ENCODE measurements at regions not wholly inside any gene's neighbourhood (a gene's known extent, or its start where the extent isn't known, plus 50 kb on each side); places are given as distances from the start of the nearest gene placed in this dataset.
"Not testable (repeated sequence)": the region's sequence is repeated elsewhere in the genome, so short reads cannot be mapped to it uniquely, and the experiment has no call there.

- DNase-seq (ENCODE audit: low read depth), result no peak
These were observed 2229.4 kb upstream of the AGA start for GRCh38 chr4:179671609-179672008.

GRCh38 chr4:179678093-179678814 is 2236.0 kb upstream of the AGA start:
- DNase-seq (ENCODE audit: low read depth), result no peak

- DNase-seq (ENCODE audit: low read depth), result not testable (repeated sequence)
These were observed 2241.4 kb upstream of the AGA start for GRCh38 chr4:179683661-179684060.

GRCh38 chr4:179692222-179692621 is 2250.0 kb upstream of the AGA start:
- no peak for DNase-seq (ENCODE audit: low read depth)

GRCh38 chr4:179695175-179695574 is 2252.9 kb upstream of the AGA start:
- no peak for DNase-seq (ENCODE audit: low read depth)

- no peak for DNase-seq (ENCODE audit: low read depth)
These were observed 2256.1 kb upstream of the AGA start for GRCh38 chr4:179698321-179698720.

- DNase-seq (ENCODE audit: low read depth), result no peak
These were observed 2267.9 kb upstream of the AGA start for GRCh38 chr4:179709961-179710624.

GRCh38 chr4:179719766-179720450 is 2277.7 kb upstream of the AGA start:
- DNase-seq (ENCODE audit: low read depth), result no peak

- not testable (repeated sequence) for DNase-seq (ENCODE audit: low read depth)
These were observed 2284.3 kb upstream of the AGA start for GRCh38 chr4:179726491-179726890.

GRCh38 chr4:179728305-179728704 is 2286.1 kb upstream of the AGA start:
- DNase-seq (ENCODE audit: low read depth), result no peak

- DNase-seq (ENCODE audit: low read depth), result not testable (repeated sequence)
These were observed 2294.6 kb upstream of the AGA start for GRCh38 chr4:179736820-179737219.

GRCh38 chr4:179738822-179739221 is 2296.6 kb upstream of the AGA start:
- DNase-seq (ENCODE audit: low read depth), result no peak

- DNase-seq (ENCODE audit: low read depth), result no peak
These were observed 2305.1 kb upstream of the AGA start for GRCh38 chr4:179747218-179747910.

GRCh38 chr4:179748837-179749236 is 2306.6 kb upstream of the AGA start:
- no peak for DNase-seq (ENCODE audit: low read depth)

- DNase-seq (ENCODE audit: low read depth), result no peak
These were observed 2308.1 kb upstream of the AGA start for GRCh38 chr4:179750374-179750773.

- DNase-seq (ENCODE audit: low read depth), result no peak
These were observed 2309.4 kb upstream of the AGA start for GRCh38 chr4:179751669-179752068.

GRCh38 chr4:179755322-179755721 is 2313.1 kb upstream of the AGA start:
- DNase-seq (ENCODE audit: low read depth), result no peak

- no peak for DNase-seq (ENCODE audit: low read depth)
These were observed 2315.4 kb upstream of the AGA start for GRCh38 chr4:179757641-179758040.

GRCh38 chr4:179762840-179763239 is 2320.6 kb upstream of the AGA start:
- no peak for DNase-seq (ENCODE audit: low read depth)

GRCh38 chr4:179766938-179767337 is 2324.7 kb upstream of the AGA start:
- no peak for DNase-seq (ENCODE audit: low read depth)

- DNase-seq (ENCODE audit: low read depth), result no peak
These were observed 2326.8 kb upstream of the AGA start for GRCh38 chr4:179768996-179769395.

- no peak for DNase-seq (ENCODE audit: low read depth)
These were observed 2355.5 kb upstream of the AGA start for GRCh38 chr4:179797738-179798137.

GRCh38 chr4:179803857-179804256 is 2361.6 kb upstream of the AGA start:
- no peak for DNase-seq (ENCODE audit: low read depth)
